IPS-11a (cell line): ENCODE measurements at regions not wholly inside any gene's neighbourhood (a gene's known extent, or its start where the extent isn't known, plus 50 kb on each side); places are given as distances from the start of the nearest gene placed in this dataset.

ENCODE experiments used
- H3K4me3 ChIP-seq: one replicate; pipeline ENCODE4 v1.5.1; 2013; ENCODE audit warnings: low read depth, low read length, control low read depth

DNA sequence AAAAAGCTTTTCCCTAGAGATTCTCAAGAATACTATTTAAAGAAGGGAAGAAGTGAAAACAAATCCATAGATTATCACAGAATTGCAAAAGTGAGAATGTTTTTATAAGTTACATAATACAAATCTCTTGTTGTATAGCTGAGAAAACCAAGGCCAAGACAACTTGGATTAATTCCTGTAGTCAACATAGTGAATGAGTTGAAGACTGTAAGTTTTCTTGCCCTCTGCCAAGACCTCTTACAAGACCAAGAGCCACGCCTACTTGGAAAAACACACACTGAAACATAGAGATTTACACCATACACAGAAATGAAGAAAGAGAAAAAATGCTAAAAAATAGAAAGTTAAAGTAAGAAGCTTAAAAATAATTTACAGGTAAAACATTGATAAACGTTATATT lies 2024.0 kb downstream of the PCDH7 start:
- H3K4me3 ChIP-seq, result no peak overlapping the region

DNA sequence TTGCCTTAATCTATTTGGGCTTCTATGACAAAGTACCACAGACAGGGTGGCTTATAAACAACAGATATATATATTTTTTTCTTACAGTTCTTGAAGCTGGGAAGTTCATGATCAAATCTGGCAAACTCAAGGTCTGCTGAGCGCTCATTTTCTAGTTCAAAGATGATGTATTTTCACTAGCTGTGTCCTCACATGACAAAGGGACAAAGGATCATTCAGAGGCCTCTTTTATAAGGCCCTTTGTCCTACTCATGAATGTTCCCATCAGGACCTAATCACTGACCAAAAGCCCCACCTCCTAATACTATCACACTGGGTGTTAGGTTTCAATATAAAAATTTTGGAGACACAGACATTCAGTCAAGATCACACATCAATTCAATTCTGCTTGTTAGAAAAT lies 2025.2 kb downstream of the PCDH7 start:
- H3K4me3 ChIP-seq, result no peak overlapping the region

DNA sequence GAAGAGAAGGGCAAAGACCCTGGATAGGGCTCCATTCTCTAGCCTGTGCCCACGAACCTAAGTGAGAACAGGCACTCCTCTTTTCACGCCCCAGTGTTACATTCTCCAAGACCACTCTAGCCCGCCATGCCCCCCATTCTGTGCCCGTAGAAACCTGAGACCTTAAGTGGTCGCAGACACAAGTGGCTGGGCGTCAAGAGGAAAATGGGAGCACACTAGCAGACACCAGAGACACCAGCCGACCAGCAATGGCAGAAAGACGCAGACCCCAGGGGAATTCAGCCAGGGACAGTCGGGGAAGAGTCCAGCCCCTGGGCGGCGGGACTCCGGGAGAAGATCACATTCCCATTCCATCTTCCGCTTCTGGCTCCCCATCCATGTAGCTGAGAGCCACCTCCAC lies 2027.9 kb downstream of the PCDH7 start:
- no peak overlapping the region for H3K4me3 ChIP-seq

DNA sequence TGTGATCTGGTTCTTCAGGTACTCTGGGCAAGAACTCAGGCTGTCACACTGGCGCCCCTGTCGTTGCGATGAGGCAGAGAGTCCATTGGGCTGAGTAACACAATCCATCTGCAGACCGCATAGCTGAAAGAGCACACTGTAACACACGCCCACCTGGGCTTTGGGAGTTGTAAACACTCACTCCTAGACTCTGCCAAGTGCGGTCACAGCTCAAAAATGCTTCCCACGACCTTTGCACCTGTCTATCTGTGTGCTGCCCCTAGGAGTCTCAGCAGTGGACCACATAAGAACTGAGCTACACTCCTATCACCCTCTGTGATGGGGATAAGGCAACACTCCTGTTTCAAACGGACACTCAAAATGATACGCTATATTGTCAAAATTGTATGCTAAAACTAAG lies 2028.3 kb downstream of the PCDH7 start:
- H3K4me3 ChIP-seq, result no peak overlapping the region

DNA sequence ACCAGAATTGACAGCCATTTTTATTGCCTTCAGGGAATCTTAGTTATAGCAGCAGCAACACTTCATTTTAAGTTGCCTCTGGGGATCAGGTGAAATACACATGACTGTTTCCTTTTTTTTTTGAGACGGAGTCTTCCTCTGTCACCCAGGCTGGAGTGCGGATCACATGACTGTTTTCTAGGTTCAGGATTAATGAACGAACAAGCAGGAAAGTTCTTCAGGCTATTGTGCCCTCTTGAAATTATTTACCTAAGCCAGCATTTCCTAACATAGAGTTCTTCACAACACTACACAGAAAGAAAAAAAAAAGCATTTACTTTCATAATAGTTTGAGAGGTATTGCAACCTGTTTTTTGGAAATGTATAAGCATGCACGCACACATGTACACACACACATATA lies 2032.8 kb downstream of the PCDH7 start:
- no peak overlapping the region for H3K4me3 ChIP-seq

DNA sequence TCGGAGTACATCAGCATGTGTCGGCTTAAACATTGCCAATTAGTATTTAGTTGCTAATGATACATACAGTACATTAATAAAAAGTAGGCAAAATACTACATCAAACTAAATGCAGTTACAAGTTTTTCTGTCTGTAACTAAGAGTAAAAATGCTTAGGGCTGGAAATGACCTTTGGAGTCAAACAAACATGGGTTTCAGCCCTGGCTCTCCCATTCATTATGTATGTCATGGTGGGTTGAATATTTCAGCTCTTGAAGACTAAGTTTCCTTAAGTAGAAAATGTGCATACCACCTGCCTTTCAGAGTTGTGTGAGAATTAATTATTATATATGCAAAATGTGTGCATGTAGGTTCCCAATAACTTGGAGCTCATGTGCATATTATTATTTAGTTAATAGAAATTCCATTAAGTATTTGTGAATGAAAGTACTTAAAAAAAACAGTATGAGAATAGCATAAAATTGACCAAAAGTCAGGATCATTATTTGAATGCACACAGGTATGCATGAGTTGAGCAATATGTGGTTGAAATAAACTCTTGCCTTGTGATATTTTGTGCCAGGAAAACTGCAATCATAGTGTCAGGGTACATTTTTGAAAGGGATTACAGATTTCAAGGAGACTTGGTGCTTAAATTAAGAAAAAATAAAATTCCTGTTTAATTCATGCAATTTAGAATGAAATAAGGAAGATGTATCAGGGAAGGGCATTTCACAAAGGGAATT lies 2048.7 kb downstream of the PCDH7 start:
- H3K4me3 ChIP-seq, result no peak overlapping the region

DNA sequence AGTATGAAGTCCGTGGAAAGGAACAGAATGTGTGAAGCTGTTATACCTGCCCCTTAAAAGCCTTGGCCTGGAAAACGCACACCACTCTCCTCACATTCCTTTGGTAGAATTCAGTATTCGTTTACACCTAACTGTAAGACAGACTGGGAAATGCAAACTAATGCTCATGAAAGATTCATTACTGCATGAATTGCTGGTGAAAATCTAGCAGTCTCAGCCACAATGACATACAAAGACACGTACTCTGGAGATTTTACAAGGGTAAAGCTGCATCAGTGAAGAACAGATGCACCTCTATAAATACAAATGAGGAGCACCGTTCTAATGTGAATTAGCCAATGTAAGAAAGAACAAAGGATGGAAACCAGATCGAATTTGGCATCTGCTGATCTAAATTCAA lies 2051.3 kb downstream of the PCDH7 start:
- H3K4me3 ChIP-seq, result no peak overlapping the region

DNA sequence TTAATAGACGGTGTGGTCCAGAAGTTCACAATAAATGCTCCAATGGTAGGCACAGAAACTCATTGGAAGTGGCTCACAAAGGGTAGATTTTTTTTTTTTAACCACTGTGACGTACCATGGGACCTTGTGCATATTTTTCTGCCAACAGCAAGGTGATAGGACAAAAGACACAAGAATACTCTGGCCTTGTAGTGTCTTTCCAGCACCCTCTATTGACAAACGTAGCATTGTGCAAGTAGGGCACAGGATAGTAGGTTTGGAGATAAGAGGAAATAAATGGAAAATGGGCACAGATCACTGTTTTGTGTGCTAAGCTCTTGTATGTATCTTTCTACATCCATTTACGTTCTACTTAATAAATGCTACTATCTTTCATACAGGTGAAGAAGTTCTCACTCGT lies 2054.9 kb downstream of the PCDH7 start:
- no peak overlapping the region for H3K4me3 ChIP-seq

DNA sequence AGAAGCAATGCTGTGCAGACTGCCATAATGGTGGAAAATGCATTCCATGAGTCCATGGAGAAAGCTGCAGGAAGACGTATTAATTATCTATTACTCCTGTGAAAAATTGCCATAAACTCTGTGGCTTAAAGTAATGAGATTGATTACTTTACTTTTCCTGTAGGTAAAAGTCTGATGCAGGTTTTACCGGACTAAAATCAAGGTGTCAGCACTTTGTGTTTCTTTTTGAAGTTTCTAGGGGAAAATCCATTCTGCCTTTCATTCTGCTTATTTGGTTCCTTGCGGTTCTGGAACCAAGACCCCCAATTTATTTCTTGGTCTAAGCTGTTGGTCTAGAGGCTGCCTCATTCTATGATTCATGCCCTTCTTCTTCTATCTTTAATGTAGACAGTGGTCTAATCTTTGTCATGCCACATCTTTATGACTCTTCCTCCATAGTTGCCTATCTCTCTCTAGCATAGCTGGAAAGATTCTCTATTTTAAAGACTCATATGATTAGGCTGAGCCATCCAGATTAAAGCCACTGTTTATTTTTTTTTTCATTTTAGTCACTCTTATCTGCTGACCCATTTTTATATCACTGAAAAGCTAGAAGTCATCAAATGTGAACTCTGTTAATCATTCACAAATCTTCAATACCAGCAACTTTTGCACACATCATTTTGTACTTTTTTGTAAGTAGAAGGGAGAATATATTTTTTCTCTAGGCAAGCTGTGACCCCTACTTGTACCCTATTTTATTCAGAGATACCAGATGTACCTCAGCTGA lies 2056.4 kb downstream of the PCDH7 start:
- H3K4me3 ChIP-seq, result no peak overlapping the region

DNA sequence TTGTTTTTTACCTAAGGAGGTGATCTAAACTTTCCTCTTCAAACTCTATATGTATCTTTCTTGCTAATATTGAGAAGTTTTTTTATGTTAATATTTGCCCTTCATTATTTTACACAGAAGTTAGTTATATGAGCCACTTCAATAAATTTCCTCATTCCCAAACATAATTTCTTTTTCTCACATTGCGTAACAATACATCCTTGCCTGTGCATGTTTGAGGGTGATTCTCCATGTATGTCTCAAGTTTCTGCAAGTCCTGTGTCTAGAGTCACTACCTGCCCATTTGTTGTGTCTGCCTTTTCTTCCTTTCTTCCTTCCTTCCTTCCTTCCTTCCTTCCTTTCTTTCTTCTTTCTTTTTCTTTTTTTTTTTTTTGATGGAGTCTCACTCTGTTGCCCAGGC lies 2057.9 kb downstream of the PCDH7 start:
- H3K4me3 ChIP-seq, result no peak overlapping the region

DNA sequence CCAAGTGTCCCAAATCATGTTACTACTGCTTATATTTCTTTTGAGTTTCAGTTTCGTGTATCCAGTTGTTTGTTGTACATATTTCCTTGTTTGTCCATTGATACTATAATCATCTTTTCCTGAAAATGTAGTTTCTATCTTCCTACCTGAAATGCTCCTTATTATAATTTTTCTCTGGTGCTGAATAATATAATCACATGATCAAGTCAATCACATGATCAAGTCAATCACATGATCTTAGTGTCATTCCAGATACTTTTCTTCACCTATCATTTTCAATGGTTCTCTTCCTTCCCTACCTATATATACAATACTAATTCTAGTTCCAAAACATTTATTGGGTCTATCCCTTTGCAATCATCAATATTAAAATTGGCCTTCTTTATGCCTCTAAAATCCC lies 2058.8 kb downstream of the PCDH7 start:
- no peak overlapping the region for H3K4me3 ChIP-seq

DNA sequence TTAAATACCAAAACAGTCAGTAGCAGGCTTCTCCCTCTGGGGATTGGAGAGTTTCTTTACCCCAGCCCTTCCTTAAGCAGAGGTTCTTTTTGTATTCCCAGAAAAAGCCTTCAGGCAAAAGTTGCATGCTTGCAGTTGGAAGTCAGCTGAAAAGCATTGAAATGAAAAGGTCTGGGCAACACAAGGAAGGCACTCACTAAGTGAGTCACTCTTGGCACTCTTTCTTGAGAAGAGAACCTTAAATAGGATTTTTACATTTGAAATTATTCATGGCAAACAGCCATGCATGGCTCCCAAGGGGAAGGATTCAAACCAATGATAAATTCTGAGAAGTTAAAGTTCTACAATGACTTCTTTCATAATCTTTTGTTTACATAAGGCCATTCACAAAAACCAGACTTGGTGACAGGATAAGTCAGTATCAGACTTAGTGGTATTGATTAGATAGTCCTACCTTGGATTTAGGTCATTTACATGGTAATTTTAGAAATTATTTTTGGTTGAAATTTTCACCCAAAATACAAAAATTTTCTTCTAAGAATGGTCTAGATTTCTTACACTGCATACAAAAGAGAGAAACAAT lies 2068.9 kb downstream of the PCDH7 start:
- no peak overlapping the region for H3K4me3 ChIP-seq

DNA sequence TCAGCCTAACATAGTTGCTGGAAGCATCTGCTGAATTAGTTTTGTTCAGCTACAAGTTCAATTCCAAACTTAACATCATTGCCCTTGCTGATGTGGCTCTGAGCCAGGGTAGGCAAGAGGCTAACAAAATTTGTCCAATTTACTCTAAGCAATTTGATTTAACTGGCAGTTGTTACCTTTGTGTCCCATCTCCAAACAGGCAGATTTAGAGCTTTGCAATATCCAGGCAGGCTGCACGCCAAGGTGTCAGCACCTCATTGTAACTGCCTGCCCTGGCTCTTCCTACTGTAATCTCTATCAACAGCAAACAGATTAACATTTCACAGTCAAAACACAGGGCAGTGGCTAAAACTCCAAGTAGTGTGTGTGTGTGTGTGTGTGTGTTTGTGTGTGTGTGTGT lies 2070.6 kb downstream of the PCDH7 start:
- no peak overlapping the region for H3K4me3 ChIP-seq

DNA sequence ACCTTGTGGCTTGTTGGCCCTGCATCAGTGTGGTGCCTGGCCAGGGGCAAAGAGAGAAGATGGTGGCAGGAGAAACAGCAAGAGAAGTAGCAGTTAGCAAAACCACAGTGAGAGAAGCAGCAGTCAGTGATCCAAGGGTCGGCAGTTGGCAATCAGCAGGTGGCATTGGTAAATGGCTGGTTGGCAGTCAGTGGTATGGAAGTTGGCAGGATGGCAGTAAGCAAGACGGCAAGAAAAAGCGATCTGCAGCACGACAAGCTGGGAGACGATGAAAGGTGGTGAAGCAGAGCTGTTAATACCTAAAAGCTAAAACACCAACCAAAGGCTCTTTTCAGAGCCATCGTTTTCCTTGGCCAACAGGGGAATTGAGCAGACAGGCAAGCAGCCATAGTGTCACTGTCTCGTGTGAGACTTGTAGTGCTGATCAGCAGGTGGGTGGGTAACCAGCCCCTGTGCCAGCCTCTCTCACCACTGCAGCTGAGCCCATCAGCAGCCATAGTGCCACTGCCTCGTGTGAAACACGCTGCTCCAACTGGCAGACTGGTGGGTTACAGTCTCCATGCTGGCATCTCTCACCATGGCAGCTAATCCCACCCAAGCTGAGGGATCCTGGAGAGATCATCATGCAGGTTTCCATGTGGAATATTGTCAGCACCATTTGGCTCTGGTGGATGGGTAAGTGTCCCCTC lies 2078.4 kb downstream of the PCDH7 start:
- no peak overlapping the region for H3K4me3 ChIP-seq

DNA sequence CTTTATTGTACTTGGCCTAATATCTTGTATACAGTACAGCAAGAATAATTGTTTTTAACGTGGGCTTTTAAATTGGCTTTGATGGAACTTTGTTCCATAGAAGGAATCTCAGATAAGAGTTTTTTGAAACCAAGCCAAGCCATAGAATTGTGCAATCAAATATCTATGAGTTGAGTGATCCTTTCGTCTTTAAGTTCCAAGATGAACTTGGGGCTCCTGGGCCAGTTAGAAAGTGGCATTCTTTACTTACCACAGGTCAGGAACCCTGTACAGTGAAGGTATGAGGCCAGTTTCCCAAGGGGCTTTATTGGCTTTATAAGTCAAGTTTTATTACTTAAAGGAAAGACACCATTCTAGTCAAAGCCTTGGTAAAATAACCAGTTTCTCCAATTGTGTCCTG lies 2104.2 kb downstream of the PCDH7 start:
- no peak overlapping the region for H3K4me3 ChIP-seq

DNA sequence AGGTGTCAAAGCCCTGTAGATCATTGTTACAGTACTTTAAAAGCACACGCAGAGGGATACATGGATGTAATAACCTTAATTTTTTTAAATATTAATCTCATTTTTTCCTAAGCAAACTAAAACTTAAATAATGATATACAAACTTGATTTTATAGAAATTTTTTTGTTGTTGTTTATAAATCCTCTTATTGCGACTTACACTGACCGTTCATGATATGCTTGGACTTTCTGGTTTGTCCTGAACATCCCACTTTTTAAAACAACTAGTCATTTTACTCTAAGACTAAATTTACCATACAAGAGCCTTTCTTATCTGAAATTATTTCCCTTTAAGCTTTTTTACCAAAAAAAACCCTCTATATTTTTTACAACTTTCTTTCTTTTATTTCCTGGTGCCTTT lies 2106.0 kb downstream of the PCDH7 start:
- no peak overlapping the region for H3K4me3 ChIP-seq

DNA sequence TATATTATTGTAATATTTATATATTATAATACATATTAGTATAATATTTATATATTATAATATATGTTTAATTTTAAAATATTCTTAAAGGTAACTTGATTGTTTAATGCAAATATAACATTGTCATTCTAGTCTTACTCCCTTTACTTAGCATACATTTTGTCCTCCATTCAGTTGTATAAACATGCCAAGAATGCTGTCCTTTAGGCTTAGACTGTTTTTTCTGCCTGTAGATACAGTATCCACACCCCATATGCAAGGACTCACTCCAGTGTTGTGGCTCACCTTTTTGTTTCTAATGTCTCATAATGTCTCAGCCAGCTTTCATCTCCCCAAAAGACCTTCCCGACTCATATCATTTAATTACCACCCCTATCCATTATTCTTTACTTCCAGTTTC lies 2110.0 kb downstream of the PCDH7 start:
- no peak overlapping the region for H3K4me3 ChIP-seq

DNA sequence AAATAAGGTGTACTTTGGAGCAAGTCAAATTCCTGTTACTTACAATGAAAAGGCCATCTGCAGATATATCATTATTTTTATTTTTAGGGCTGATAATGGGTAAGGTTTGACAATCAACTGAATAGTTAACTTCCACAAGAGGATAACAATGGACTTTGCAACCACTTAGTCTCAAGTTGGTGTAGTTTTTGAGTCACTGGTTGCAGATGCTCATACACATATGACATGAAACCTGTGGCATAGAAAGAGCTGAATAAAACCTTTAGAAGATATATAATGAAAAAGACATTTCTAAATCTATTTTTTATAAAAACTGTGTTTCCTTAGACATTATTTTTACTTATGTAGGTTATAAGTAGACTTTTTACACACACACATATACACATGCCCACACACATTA lies 2110.9 kb downstream of the PCDH7 start:
- no peak overlapping the region for H3K4me3 ChIP-seq

DNA sequence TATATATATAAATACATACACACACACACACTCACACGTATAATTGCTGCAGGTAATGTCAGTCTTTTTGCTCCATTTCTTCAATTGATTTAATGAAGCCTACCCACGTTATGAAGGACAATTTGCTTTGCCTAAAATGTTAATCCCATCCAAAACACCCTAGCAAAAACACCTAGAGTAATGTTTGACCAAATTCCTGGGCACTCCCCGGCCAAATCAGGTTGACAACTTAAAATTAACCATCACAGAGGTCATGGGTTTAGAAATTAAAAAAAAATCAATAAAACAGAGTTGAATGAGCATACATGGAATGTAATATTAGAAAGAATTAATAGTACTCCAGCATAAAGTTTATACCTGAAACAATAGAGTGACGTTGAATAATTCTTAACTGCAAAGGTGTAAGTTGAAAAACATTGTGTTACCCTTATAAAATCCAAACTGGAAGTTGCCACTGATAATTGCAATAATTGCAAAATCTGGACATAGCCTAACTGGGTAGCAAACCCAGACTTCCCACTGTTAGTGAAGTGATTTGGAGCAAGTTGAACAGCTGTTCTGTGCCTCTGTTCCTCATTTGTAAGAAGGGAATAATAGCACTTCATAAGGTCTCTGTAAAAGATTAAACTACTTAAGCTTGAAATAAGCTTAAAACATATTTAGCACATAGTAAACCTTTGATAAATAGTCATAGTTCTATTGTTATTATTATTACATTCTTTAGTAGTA lies 2120.5 kb downstream of the PCDH7 start:
- H3K4me3 ChIP-seq, result no peak overlapping the region

DNA sequence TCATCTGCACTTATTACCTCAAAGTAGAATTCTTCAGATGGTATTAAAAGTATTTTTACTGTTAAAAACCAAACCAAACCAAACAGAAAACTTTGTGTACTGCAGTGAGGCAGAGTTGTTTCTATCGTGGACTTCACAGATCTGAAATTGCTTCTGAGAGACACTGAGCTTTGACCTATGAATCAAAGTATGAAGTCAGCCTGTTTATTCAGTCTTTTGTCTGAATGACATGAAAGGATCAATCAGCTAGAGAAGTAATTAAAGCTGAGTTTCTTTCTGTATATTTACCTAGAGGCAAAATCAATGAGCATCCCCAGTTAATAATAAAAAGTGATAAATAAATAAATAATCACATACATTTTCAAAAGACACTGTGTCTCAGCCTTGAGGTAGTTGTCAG lies 2121.0 kb downstream of the PCDH7 start:
- no peak overlapping the region for H3K4me3 ChIP-seq

DNA sequence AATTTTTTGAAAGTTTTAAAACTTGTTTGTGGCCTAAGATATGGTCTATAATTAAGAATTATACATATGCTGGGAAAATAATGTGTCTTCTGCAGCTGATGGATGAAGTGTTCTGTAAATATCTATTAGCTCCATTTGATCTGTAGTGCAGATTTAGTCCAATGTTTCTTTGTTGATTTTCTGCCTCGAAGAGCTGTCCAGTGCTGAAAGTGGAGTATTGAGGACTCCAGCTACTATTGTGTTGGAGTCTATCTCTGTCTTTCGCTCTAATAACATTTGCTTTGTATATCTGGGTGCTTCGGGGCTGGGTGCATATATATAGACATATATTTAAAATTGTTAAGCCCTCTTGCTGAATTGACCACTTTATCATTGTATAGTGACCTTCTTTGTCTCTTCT lies 2127.3 kb downstream of the PCDH7 start:
- H3K4me3 ChIP-seq, result no peak overlapping the region
